GM23248 (cell line): ENCODE measurements at regions not wholly inside any gene's neighbourhood (a gene's known extent, or its start where the extent isn't known, plus 50 kb on each side); places are given as distances from the start of the nearest gene placed in this dataset.

Experiments used
- EZH2 ChIP-seq: fragments of 200-600 bp; sonication (generic); IDR thresholded peaks from 2 replicates; pipeline ENCODE4 v1.6.1; 2018; ENCODE audit warnings: antibody characterized with exemption, mild to moderate bottlenecking; ENCODE audit not compliant: insufficient read depth, poor library complexity, severe bottlenecking
- EZH2phosphoT487 ChIP-seq: fragments of 200-600 bp; sonication (generic); IDR thresholded peaks from 2 replicates; pipeline ENCODE4 v1.6.1; 2018; ENCODE audit warnings: antibody characterized with exemption, moderate library complexity, mild to moderate bottlenecking, low read depth; ENCODE audit not compliant: insufficient read depth

- no peak for TF ChIP-seq EZH2phosphoT487
- no peak for TF ChIP-seq EZH2
Measured at GRCh38 chr6:66048684-66049474, 341.9 kb upstream of the EYS start.
